ENCODE measurements at regions not wholly inside any gene's neighbourhood (a gene's known extent, or its start where the extent isn't known, plus 50 kb on each side); places are given as distances from the start of the nearest gene placed in this dataset.

DNA sequence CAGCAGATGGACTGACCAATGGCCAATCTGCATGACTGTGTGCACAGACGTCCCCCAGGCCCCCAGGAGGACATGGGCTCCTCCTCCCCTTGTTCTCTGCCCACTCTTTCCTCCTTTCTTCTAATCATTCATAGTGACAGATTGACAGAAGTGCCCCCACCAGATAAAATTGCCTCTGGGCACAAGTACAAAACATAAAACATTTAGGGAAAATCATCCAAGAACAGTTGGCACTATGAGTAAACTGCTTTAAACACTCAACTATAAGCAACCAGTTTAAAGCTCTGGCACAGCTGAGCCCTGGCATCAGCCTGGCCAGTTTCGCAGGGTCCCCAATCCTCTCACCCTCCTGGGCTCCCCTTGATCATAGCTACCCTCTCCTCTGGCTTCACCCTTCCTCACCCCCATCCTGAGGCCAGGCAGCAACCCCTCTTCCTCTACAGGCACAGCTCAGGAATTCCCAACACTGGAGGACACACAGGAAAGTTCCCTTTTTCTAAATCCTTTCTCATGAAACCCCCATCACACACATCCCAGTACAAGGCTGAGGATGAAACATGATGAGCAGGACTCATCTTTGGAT lies 232.9 kb downstream of the BUD13 start:
- ATAC-seq: no peak
- DNase-seq: no peak
- 13 to 36% (median 31%) methylated on average over 2 of the region's 2 CpGs for WGBS, 3 donors
- Histone ChIP-seq H3K36me3 (ENCODE audit: insufficient read depth in 1 of 2, low read depth in 1 of 2) (no peaks in the 10 kb centered on the region), H3K27me3 (ENCODE audit: insufficient read depth in 3 of 3, low read length in 2 of 3) (peaks cover 0 to 39% (median 6%) of the 10 kb centered on the region in 3 donors), H3K27ac (no peak overlapping the region), H3K4me3 (no peak overlapping the region), H3K4me1 (no peaks in the 10 kb centered on the region), H3K9me3 (no peaks in the 10 kb centered on the region)
- TF ChIP-seq, protein P1, sequence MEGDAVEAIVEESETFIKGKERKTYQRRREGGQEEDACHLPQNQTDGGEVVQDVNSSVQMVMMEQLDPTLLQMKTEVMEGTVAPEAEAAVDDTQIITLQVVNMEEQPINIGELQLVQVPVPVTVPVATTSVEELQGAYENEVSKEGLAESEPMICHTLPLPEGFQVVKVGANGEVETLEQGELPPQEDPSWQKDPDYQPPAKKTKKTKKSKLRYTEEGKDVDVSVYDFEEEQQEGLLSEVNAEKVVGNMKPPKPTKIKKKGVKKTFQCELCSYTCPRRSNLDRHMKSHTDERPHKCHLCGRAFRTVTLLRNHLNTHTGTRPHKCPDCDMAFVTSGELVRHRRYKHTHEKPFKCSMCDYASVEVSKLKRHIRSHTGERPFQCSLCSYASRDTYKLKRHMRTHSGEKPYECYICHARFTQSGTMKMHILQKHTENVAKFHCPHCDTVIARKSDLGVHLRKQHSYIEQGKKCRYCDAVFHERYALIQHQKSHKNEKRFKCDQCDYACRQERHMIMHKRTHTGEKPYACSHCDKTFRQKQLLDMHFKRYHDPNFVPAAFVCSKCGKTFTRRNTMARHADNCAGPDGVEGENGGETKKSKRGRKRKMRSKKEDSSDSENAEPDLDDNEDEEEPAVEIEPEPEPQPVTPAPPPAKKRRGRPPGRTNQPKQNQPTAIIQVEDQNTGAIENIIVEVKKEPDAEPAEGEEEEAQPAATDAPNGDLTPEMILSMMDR (IDR thresholded peaks at IDR 0.05): no peak
- intact Hi-C loops (cut with DNase I): no loop called here

DNA sequence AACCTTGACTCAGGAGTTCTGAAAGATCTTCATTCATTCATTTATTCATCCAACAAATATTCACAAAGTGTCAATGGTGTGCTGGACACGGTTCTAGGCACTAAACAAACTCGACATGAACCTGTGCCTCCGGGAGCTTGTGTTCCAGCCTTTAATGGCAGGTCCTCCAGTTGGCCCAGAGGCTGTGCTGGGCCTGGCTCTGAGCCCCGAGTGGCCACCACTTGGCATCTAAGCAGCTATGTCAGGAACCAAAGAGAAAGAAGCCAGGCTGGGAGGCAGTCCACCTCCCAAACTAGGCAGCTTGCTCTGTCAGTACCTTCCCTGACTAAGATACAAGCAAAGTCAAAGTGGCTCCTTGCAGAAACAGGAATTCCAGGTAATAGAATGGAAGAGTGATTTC lies 233.6 kb downstream of the BUD13 start:
- no peak overlapping the region for H3K27ac ChIP-seq
- no peaks in the 10 kb centered on the region for H3K4me1 ChIP-seq
- DNase-seq: no peak
- no peaks in the 10 kb centered on the region for H3K9me3 ChIP-seq
- TF ChIP-seq, protein P1 (IDR thresholded peaks at IDR 0.05): no peak
- intact Hi-C loops (cut with DNase I): no loop called here
- H3K27me3 ChIP-seq (ENCODE audit: insufficient read depth in 3 of 3, low read length in 2 of 3): peaks cover 0 to 35% (median 6%) of the 10 kb centered on the region in 3 donors
- no peak overlapping the region for H3K4me3 ChIP-seq
- no peak for ATAC-seq
- 37 to 59% (median 39%) methylated on average over 4 of the region's 4 CpGs for WGBS, 3 donors
- no peaks in the 10 kb centered on the region for H3K36me3 ChIP-seq (ENCODE audit: insufficient read depth in 1 of 2, low read depth in 1 of 2)

DNA sequence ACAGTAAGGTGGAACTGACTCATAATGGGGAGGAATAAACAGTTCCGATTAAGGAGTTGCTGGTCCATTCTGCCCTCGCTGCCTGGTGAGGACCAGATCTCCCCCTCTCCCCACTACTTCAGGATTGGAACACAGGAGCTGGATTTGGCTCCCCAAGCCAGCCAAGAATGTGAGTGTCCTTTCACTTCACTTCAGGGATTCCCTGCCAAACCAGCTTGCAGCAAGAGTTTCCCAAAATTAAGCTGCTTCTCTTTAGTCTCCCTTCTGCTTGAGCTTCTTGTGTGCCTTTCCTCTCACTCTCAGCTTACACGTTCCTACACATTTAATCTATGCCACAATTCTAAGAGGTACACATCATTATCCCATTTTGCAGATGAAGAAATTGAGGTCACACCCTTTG lies 234.1 kb downstream of the BUD13 start:
- WGBS, 3 donors: 63 to 72% (median 67%) methylated on average over 3 of the region's 3 CpGs
- no peak overlapping the region for H3K27ac ChIP-seq
- intact Hi-C loops (cut with DNase I): no loop called here
- no peaks in the 10 kb centered on the region for H3K9me3 ChIP-seq
- TF ChIP-seq, protein P1 (IDR thresholded peaks at IDR 0.05): no peak
- peaks cover 0 to 39% (median 6%) of the 10 kb centered on the region in 3 donors for H3K27me3 ChIP-seq (ENCODE audit: insufficient read depth in 3 of 3, low read length in 2 of 3)
- no peak for DNase-seq
- no peaks in the 10 kb centered on the region for H3K36me3 ChIP-seq (ENCODE audit: insufficient read depth in 1 of 2, low read depth in 1 of 2)
- no peak overlapping the region for H3K4me3 ChIP-seq
- no peak for ATAC-seq
- H3K4me1 ChIP-seq: no peaks in the 10 kb centered on the region

DNA sequence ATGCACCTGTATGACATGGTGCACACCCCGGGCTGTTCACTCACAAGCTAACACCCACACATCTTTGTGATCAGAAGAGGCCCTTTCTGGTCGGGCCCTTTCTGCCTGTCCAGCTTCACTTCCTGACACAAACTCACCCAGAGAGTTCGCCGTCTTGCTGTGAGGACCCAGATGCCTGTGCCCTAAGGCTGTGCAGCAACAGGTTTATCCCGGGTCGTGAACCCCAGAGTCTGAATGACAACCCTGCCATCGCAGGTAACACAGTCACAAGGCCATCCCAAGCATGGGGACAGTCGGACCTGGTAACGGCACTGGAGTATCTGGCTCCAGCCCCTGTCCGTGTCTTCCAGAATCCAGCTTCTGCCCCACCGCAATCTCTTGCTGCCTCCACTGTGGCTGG lies 235.1 kb downstream of the BUD13 start:
- ATAC-seq (no peak), DNase-seq (no peak)
- Histone ChIP-seq H3K4me1 (no peaks in the 10 kb centered on the region), H3K27ac (no peak overlapping the region), H3K27me3 (ENCODE audit: insufficient read depth in 3 of 3, low read length in 2 of 3) (peaks cover 0 to 46% (median 6%) of the 10 kb centered on the region in 3 donors), H3K9me3 (no peaks in the 10 kb centered on the region), H3K36me3 (ENCODE audit: insufficient read depth in 1 of 2, low read depth in 1 of 2) (no peaks in the 10 kb centered on the region), H3K4me3 (no peak overlapping the region)
- intact Hi-C loops (cut with DNase I): no loop called here
- 81 to 83% (median 82%) methylated on average over 11 of the region's 11 CpGs for WGBS, 3 donors
- TF ChIP-seq, protein P1 (IDR thresholded peaks at IDR 0.05): no peak

DNA sequence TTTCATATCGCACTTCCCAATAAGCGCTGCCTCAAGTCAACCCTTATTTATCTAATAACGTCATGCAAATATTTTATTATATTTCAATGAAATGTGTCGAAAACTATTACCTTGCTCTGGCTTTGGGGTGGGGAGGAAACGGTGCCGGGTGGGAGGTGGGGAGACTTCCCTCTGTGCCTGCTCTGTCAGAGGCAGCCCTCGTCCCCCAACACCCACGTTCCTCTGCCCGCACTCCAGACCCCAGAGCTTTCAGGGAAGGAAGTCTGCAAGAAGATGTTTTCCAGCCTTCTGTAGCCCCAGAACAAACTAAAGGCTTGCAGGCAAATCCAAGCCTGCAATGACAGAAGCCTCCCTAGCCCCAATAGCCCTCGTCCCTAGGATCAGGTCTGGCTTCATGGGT lies 235.7 kb downstream of the BUD13 start:
- ATAC-seq: no peak

More for the DNA sequence above, 235.7 kb downstream of the BUD13 start:
- H3K27ac ChIP-seq: no peak overlapping the region
- 74 to 82% (median 81%) methylated on average over 10 of the region's 10 CpGs for WGBS, 3 donors
- DNase-seq: no peak
- TF ChIP-seq, protein P1 (IDR thresholded peaks at IDR 0.05): no peak
- H3K4me3 ChIP-seq: no peak overlapping the region
- H3K27me3 ChIP-seq (ENCODE audit: insufficient read depth in 3 of 3, low read length in 2 of 3): peaks cover 0 to 40% (median 6%) of the 10 kb centered on the region in 3 donors
- H3K36me3 ChIP-seq (ENCODE audit: insufficient read depth in 1 of 2, low read depth in 1 of 2): no peaks in the 10 kb centered on the region
- no peaks in the 10 kb centered on the region for H3K9me3 ChIP-seq
- intact Hi-C loops (cut with DNase I): no loop called here
- no peaks in the 10 kb centered on the region for H3K4me1 ChIP-seq
